Dendritic cell treated with granulocyte-macrophage colony-stimulating factor and Interleukin-4, amounts not matched to agents 40 ng/mL and 50 ng/mL, for 4 days (primary cell): ENCODE measurements at regions not wholly inside any gene's neighbourhood (a gene's known extent, or its start where the extent isn't known, plus 50 kb on each side); places are given as distances from the start of the nearest gene placed in this dataset.

ENCODE experiments used
- H3K27ac Mint-ChIP-seq: one replicate; pipeline ENCODE4 v1.8.0; 2022; ENCODE audit warnings: mild to moderate bottlenecking, mixed read lengths
- H3K27me3 Mint-ChIP-seq: one replicate; pipeline ENCODE4 v1.8.0; 2022; ENCODE audit warnings: mild to moderate bottlenecking, mixed read lengths
- H3K36me3 Mint-ChIP-seq: one replicate; pipeline ENCODE4 v1.8.0; 2022; ENCODE audit warnings: low read depth, mixed read lengths
- H3K4me1 Mint-ChIP-seq: one replicate; pipeline ENCODE4 v1.8.0; 2022; ENCODE audit warnings: low read depth, mixed read lengths
- H3K4me3 Mint-ChIP-seq: one replicate; pipeline ENCODE4 v1.8.0; 2022; ENCODE audit warnings: mild to moderate bottlenecking, moderate library complexity, mixed read lengths
- H3K9me3 Mint-ChIP-seq: one replicate; pipeline ENCODE4 v1.8.0; 2022; ENCODE audit warnings: mixed read lengths
- intact Hi-C: fragments of 100-400 bp; cut with micrococcal nuclease; formaldehyde crosslinking; loops from one replicate; pipeline ENCODE4 v1.15.0; 2022

DNA sequence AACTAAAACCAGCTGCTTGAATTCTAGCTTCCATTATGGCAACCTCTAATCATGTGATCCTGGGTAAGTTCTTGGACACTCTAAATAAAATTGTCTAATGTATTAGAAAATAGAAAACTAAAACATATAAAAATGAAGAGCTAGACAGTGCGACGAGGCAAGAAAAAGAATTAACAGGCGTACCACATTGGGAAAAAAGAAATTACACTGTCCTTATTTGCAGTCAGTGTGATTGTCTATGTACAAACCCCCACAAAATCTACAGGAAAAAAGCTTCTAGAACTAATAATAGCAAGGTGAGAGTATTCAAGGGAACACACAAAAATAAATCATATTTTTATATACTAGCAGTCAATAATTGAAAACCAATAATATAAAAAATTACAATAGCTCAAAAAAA, 625.6 kb upstream of the MKI67 start:
- intact Hi-C loops = no loop called here
- H3K4me1 Mint-ChIP-seq = no peaks in the 10 kb centered on the region
- no peaks in the 10 kb centered on the region for H3K27me3 Mint-ChIP-seq
- no peaks in the 10 kb centered on the region for H3K36me3 Mint-ChIP-seq
- H3K9me3 Mint-ChIP-seq = no peaks in the 10 kb centered on the region
- no peak overlapping the region for H3K27ac Mint-ChIP-seq
- H3K4me3 Mint-ChIP-seq = no peak overlapping the region

DNA sequence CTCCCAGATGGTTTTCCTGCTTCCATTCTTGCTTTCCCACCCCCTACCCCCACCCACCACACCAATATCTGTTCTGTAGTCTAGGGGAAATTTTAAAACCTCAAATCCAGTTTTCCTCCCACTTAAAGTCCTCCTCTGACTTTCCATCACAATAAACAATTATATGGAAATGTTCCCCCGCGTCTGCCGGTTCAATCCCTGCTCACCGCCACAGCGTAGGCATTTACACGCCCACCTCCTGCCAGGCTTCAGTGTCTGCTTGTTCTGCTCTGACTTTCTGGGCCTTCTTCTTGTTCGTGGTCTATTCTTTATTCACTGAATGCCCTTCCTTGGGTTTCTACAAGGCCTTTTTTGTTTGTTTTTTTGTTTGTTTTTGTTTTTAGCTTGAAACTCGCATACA, 633.0 kb upstream of the MKI67 start:
- H3K9me3 Mint-ChIP-seq = no peaks in the 10 kb centered on the region
- no peak overlapping the region for H3K4me3 Mint-ChIP-seq
- H3K27me3 Mint-ChIP-seq = no peaks in the 10 kb centered on the region
- intact Hi-C loops = no loop called here
- H3K27ac Mint-ChIP-seq = no peak overlapping the region
- H3K4me1 Mint-ChIP-seq = no peaks in the 10 kb centered on the region
- H3K36me3 Mint-ChIP-seq = no peaks in the 10 kb centered on the region

GRCh38 chr10:128763588-128763987, 637.4 kb upstream of the MKI67 start:
- intact Hi-C loops = no loop called here
- Mint-ChIP-seq H3K9me3 (no peaks in the 10 kb centered on the region), H3K27me3 (no peaks in the 10 kb centered on the region), H3K27ac (no peak overlapping the region), H3K36me3 (no peaks in the 10 kb centered on the region), H3K4me1 (no peaks in the 10 kb centered on the region), H3K4me3 (no peak overlapping the region)

GRCh38 chr10:128764190-128764589, 638.0 kb upstream of the MKI67 start:
- no peak overlapping the region for H3K27ac Mint-ChIP-seq
- H3K4me1 Mint-ChIP-seq = no peaks in the 10 kb centered on the region

DNA sequence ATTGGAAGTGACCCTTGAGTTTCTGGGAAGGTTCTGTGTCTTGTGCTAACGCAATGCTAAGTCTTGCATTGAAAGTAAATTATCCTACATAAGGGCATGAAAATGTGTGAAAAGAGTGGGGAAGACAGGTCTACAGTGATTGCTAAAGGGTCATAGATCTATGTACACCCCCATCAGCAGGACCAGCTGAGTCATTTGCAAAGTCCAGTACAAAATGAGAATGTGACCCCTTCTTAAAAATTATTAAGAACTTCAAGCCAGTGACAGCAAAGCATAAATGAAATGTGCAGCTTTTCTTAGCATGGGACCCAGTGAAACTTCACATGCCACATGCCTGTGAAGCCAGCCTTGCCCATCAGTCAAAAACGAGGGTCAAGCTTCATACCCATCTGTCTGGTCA, 640.7 kb upstream of the MKI67 start:
- Mint-ChIP-seq H3K27me3 (no peaks in the 10 kb centered on the region), H3K36me3 (no peaks in the 10 kb centered on the region), H3K27ac (no peak overlapping the region), H3K4me3 (no peak overlapping the region), H3K4me1 (no peaks in the 10 kb centered on the region), H3K9me3 (peaks cover 26% of the 10 kb centered on the region)
- intact Hi-C loops = no loop called here

More at GRCh38 chr10:128764190-128764589, 638.0 kb upstream of the MKI67 start:
- Mint-ChIP-seq H3K9me3 (peaks cover under 1% of the 10 kb centered on the region), H3K36me3 (no peaks in the 10 kb centered on the region), H3K27me3 (no peaks in the 10 kb centered on the region), H3K4me3 (no peak overlapping the region)
- intact Hi-C loops = no loop called here

GRCh38 chr10:128774979-128775378, 648.8 kb upstream of the MKI67 start:
- Mint-ChIP-seq H3K27ac (no peak overlapping the region), H3K9me3 (peaks cover 27% of the 10 kb centered on the region), H3K4me3 (no peak overlapping the region), H3K4me1 (no peaks in the 10 kb centered on the region), H3K27me3 (no peaks in the 10 kb centered on the region), H3K36me3 (no peaks in the 10 kb centered on the region)
- intact Hi-C loops = no loop called here

DNA sequence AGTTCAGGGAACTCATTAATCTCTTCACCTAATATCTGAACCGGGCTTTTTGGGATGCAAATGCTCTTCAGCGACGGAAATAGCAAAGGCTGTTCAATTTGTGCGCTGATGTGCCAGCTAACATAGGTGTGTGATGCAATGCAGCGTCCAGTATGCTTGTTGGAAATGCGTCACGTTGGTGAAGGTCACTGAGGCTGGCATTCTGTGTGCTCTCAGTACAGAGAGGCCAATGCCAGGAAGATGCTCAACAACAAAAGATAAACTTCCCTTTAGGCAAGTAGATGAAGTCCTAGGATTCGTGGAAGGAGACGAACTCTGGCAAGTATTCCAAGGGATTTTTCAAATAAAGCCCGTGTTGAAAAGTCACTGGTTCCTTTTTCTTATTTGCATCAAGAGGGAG, 649.5 kb upstream of the MKI67 start:
- intact Hi-C loops = no loop called here
- H3K9me3 Mint-ChIP-seq = peaks cover 19% of the 10 kb centered on the region
- no peaks in the 10 kb centered on the region for H3K4me1 Mint-ChIP-seq
- no peak overlapping the region for H3K27ac Mint-ChIP-seq
- H3K36me3 Mint-ChIP-seq = no peaks in the 10 kb centered on the region
- H3K4me3 Mint-ChIP-seq = no peak overlapping the region
- H3K27me3 Mint-ChIP-seq = no peaks in the 10 kb centered on the region

DNA sequence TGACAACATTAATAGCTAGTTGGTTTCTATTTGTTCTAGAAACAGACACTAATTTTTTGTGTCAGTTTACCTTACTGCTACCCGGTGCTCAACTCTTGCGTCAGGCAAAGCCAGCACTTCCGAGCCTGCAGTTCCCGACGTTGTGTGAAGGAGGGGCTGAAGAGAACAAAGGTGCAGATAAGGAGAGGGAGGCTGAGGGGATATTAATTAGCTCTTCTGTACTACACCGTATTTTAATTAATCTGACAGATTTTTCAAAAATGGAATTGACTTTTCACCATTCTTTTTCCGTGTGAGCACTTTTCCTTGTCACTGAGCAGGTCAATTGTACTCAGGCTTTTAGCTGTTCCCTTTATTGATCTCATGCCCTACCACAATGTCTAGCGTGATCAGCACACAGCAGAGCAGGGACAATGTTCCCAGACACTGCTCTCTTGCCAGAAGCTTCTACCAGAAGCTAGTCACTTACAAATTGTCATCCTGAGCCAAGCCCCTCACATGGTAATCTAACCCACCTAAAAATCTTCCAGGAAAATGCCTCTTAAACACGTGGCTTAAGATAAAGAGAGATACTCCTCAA, 650.5 kb upstream of the MKI67 start:
- intact Hi-C loops = no loop called here
- no peak overlapping the region for H3K4me3 Mint-ChIP-seq
- no peak overlapping the region for H3K27ac Mint-ChIP-seq
- no peaks in the 10 kb centered on the region for H3K27me3 Mint-ChIP-seq
- peaks cover 11% of the 10 kb centered on the region for H3K9me3 Mint-ChIP-seq
- H3K36me3 Mint-ChIP-seq = no peaks in the 10 kb centered on the region
- no peaks in the 10 kb centered on the region for H3K4me1 Mint-ChIP-seq

DNA sequence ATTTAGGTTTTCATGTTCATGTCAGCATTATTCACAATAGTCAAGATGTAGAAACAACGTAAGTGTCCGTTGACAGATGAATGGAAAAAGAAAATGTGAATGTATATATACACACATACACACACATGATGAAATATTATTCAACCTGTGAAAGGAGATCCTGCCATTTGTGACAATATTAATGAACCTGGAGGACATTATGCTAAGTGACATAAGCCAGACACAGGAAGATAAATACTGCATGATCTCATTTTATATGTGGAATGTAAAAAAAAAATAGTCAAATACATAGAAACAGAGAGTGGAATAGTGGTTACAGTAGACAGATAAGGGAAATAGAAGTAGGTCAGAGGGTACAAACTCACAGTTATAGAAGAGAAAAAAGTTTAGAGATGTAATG, 651.1 kb upstream of the MKI67 start:
- H3K27ac Mint-ChIP-seq = no peak overlapping the region
- no peaks in the 10 kb centered on the region for H3K27me3 Mint-ChIP-seq
- peaks cover 5% of the 10 kb centered on the region for H3K9me3 Mint-ChIP-seq
- intact Hi-C loops = no loop called here
- no peak overlapping the region for H3K4me3 Mint-ChIP-seq
- no peaks in the 10 kb centered on the region for H3K36me3 Mint-ChIP-seq
- no peaks in the 10 kb centered on the region for H3K4me1 Mint-ChIP-seq

DNA sequence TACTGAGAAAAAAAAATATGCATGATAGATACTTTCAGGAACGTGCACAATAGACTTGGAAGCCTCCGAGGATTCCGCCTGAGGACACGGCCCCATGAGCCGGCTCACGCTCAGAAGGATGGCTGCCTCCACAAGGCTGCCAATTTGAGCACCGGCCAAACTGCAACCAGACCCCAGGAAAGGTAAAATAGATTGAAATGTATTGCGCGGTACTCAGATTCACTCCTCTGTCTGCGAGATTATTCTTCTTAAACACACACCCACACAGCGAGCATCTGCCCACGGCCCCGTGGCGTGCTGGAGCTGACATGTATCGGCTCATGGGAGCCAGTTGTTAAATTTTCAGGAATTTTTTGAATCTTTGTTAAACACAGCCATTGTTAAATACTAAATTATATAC, 653.2 kb upstream of the MKI67 start:
- H3K27ac Mint-ChIP-seq = no peak overlapping the region
- H3K27me3 Mint-ChIP-seq = no peaks in the 10 kb centered on the region
- H3K4me1 Mint-ChIP-seq = no peaks in the 10 kb centered on the region
- intact Hi-C loops = no loop called here
- H3K9me3 Mint-ChIP-seq = no peaks in the 10 kb centered on the region
- H3K36me3 Mint-ChIP-seq = no peaks in the 10 kb centered on the region
- H3K4me3 Mint-ChIP-seq = no peak overlapping the region

GRCh38 chr10:128780156-128780761, 654.0 kb upstream of the MKI67 start:
- Mint-ChIP-seq H3K9me3 (no peaks in the 10 kb centered on the region), H3K27ac (no peak overlapping the region), H3K4me1 (no peaks in the 10 kb centered on the region), H3K4me3 (no peak overlapping the region), H3K27me3 (no peaks in the 10 kb centered on the region), H3K36me3 (no peaks in the 10 kb centered on the region)
- intact Hi-C loops = no loop called here

DNA sequence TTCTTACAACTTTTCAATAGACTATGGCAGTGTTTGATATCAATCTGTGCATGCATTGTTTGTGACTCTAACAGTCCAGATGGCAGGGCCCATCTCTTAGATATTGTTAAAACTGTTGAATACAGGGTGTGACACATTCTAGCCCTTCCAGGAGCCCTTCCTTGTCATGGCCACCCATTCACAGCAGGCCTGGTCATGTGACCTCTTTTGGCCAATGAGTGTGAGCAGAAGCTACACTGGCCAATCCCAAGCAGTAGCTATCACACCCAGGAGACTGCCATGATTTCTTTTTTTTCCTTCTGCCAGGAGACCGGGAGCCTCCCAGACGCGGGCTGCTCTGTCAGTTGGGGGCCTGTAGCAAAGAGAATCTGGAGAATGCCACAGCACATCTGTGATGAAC, 655.4 kb upstream of the MKI67 start:
- Mint-ChIP-seq H3K9me3 (no peaks in the 10 kb centered on the region), H3K27me3 (no peaks in the 10 kb centered on the region), H3K27ac (no peak overlapping the region), H3K4me3 (no peak overlapping the region), H3K4me1 (no peaks in the 10 kb centered on the region), H3K36me3 (no peaks in the 10 kb centered on the region)
- intact Hi-C loops = no loop called here

DNA sequence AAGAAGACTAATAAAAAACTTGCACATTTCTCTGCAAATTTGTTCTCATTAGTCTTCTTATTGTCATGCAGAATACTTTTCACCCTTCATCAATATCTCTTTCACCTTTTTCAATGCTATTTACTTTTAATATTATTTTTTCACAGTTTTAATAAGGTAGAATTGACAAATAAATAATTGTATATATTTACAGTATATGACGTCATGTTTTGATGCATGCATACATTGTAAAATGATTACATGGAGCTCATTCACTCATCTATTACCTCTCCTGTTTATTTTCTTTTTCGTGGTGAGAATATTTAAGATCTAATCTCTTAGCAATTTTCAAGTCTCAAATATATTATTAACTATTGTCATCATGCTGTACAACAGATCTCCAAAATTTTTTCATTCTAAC, 658.2 kb upstream of the MKI67 start:
- Mint-ChIP-seq H3K4me1 (no peaks in the 10 kb centered on the region), H3K27me3 (no peaks in the 10 kb centered on the region), H3K9me3 (no peaks in the 10 kb centered on the region), H3K27ac (no peak overlapping the region), H3K4me3 (no peak overlapping the region), H3K36me3 (no peaks in the 10 kb centered on the region)
- intact Hi-C loops = no loop called here

DNA sequence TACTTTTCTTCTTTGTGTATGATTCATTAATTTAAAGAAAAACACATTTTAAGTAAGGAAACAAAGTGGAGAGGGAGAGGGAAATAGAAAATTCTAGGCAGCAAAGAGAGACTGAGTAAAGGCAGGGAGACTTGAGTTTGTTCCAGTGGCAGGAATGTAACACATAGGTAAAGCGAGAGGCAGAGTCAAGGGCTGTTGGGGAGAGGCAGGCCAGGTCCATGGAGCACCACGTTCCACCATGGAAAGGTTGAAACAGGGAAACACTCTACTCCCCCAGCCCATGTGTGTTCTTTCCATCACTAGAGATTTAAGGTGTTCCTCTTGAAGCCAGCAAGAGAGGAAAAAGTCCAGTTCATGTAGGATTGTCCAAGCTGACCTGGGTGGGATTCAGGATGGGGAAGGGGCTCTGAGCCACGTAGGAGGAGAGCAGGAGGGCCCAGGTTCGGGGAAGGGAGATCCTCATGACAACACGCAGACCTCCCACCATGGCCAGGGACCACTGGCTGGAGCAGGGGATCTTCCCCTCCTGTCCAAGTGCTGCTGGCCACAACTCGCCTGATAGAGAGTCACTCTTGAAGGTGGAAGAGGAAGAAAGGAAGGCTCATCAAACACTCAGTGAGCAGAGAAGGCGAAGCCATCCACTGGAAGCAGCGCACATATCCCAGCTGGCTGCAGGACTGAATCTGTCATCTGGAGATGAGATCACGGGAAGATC, 666.4 kb upstream of the MKI67 start:
- H3K27me3 Mint-ChIP-seq = peaks cover 2% of the 10 kb centered on the region
- intact Hi-C loops = no loop called here
- no peaks in the 10 kb centered on the region for H3K9me3 Mint-ChIP-seq
- H3K4me1 Mint-ChIP-seq = no peaks in the 10 kb centered on the region
- H3K36me3 Mint-ChIP-seq = no peaks in the 10 kb centered on the region
- no peak overlapping the region for H3K27ac Mint-ChIP-seq
- H3K4me3 Mint-ChIP-seq = no peak overlapping the region
